ENCODE measurements at regions not wholly inside any gene's neighbourhood (a gene's known extent, or its start where the extent isn't known, plus 50 kb on each side); places are given as distances from the start of the nearest gene placed in this dataset.

GRCh38 chr2:195587966-195588365 is 69.1 kb upstream of the SLC39A10 start:
- TF ChIP-seq ZNF768 (tag by site-specific recombination; IDR thresholded peaks at IDR 0.05) = no peak
- no peak for TF ChIP-seq ZNF211 (tag by site-specific recombination; IDR thresholded peaks at IDR 0.05; ENCODE audit: low read depth)
- TF ChIP-seq CTCF (tag by site-specific recombination; IDR thresholded peaks at IDR 0.05) = no peak
- no peak for TF ChIP-seq ZNF350 (tag by site-specific recombination; IDR thresholded peaks at IDR 0.05)
- no peak for TF ChIP-seq ZBTB11 (tag by site-specific recombination; conservative IDR thresholded peaks at IDR 0.05; ENCODE audit: low read depth)
- TF ChIP-seq ZBTB8A (tag by site-specific recombination; IDR thresholded peaks at IDR 0.05) = no peak
- no peak for TF ChIP-seq ZNF140 (tag by site-specific recombination; IDR thresholded peaks at IDR 0.05)
- no peak for TF ChIP-seq PRDM10 (tag by site-specific recombination; IDR thresholded peaks at IDR 0.05)
- TF ChIP-seq PBX3 (CRISPR knock-in tag; IDR thresholded peaks at IDR 0.05) = no peak
- no peak for TF ChIP-seq ZBTB49 (tag by site-specific recombination; IDR thresholded peaks at IDR 0.05; ENCODE audit: low read depth)
- TF ChIP-seq ZBTB26 (tag by site-specific recombination; optimal IDR thresholded peaks at IDR 0.05) = no peak
